DMS 273 (cell line): ENCODE measurements at regions not wholly inside any gene's neighbourhood (a gene's known extent, or its start where the extent isn't known, plus 50 kb on each side); places are given as distances from the start of the nearest gene placed in this dataset.

ENCODE experiments used
- DNase-seq: peaks from one replicate; lab custom pipeline; 2025; ENCODE audit not compliant: unreplicated experiment; lab: John Stamatoyannopoulos, UW

DNA sequence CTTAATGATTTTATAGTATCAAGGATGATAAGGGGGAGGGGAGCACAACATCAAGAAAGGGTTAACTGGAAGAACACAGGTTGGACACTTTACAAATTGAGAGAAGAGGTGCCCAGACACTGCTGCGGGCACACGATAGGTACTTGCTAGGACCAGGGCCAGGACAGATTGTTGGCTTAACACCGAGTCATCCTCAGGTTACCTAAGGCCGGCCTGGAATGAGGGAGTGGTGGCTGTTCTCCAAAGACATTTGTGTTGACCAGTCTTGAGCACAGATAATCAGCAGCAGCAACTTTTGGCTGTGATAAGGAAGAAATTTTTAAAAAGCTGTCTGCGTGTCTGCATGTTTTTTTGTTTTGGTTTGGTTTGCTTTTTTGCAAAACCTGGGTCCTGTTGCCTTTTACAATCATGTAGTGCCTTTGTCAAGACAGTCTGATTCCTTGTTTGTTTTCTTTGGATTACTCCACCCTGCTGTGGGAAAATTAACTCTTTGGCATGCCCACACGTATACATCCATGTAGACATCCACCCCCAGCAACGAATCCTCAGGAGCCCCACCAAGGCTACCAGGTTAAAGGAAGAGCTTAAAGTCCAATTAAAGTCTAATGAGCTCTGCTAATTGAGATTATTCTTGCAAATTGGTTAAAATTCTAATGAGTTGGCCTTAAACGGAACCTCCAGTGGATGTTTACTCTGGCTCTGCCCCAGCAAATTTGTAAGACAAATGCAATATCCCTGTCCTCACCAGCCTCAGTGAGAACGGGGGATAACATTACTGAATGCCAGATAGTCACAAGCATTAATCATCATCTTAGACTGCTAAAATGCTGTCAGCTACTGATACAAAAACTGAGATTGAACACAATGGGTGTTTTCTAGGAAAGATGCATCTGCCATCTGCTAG, 382.3 kb downstream of the ACTL7B start:
- peak; percentile 23 for DNase-seq

DNA sequence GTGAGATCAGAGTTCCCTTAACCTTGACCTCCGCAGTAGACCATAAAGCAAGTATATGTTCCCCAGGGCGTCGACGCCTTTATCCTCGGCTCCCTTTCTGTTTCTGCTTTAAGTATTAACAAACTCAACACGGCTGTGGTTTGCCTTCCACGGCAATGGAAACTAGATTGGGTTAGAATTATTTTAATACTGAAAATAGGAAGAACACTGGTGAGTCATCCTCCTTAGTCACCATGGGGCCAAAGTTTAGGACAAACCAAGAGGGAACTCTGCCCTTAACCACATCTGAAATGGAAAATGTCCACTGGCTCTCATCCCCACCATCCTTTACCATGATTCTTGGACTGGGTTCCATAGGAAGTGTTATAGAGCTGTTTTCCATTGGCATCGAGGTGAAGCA, 386.1 kb downstream of the ACTL7B start:
- no peak for DNase-seq

DNA sequence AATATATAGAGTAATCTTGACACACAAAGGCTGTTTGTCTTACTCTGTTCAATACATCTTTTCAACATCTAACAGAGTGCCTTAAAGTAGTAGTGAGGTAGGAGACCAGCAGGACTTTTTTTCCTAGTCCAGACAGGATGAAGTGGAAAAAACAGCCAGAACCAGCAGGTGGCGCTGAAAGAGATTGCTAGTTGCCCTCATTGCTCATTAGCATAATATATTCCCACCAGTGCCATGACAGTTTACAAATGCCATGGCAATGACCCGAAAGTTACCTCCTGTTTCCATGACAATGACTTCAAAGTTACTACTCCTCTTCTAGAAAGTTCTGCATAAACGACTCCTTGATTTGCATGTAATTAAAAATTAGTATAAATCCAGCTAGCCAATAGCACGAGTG, 387.4 kb downstream of the ACTL7B start:
- DNase-seq: peak; percentile 77

DNA sequence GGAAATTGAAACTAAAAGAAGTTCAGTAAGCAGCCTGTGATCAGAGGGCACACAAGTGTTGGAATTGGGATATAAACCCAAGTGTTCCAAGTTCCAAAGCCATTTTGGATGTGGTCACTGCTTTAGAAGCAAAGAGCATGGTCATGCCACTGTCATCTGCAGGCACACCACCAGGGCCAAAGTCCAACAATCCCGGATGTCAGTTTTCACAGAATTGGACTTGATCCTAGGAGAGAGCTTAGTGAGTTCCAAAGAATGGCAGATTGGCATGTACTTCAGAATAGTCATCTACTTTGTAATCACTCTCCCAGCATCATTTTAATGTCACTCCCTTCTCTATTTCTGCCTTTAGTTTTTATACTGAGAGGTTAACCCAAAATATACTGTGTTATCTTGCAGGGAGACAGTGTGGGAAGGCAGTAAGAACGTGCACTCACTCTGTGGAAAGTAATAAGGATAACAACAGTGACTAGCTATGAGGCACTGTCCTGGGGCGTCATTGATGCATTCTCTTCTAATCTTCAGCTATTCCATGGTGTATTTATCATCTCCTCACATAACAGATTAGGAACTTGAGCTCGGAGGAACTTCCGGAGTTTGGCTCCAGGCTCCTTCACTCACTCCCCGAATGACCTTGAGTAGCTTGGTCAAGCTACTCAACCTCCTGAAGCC, 388.0 kb downstream of the ACTL7B start:
- DNase-seq: no peak

DNA sequence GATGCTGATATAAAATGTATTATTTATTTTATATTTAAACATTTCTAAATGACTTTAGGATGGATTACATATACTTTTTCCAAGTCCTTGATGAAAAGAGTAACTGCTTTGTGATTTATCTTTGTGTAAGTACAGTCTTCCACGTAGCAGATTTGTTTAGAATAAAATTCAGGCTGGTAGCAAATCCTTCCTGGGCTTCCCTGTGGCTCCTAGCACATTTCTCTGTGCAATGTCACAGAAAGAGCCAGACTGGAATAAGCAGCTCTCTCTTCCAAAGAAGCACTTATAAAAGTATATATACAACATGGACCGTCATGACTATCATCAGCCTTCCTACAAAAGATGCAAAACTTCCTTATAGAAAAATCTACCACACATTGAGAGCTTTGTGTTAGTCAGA, 388.6 kb downstream of the ACTL7B start:
- DNase-seq: no peak

DNA sequence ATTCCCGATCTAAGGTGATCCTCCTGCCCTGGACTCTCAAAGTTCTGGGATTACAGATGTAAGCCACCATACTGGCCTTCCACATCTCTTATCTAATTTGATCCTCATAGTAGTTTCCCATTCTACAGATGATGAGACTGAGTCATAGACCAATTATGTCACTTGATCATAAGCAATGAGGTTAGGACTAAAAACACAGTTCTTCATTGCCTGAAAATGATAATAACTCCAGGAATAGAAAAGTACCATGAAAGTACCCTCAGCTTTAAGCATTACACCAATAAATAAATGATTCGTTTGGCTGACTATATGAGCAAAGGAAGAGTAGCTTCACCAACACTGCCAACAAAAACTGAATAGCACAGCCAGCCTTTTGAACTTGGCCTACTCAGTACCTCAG, 389.5 kb downstream of the ACTL7B start:
- DNase-seq: no peak

DNA sequence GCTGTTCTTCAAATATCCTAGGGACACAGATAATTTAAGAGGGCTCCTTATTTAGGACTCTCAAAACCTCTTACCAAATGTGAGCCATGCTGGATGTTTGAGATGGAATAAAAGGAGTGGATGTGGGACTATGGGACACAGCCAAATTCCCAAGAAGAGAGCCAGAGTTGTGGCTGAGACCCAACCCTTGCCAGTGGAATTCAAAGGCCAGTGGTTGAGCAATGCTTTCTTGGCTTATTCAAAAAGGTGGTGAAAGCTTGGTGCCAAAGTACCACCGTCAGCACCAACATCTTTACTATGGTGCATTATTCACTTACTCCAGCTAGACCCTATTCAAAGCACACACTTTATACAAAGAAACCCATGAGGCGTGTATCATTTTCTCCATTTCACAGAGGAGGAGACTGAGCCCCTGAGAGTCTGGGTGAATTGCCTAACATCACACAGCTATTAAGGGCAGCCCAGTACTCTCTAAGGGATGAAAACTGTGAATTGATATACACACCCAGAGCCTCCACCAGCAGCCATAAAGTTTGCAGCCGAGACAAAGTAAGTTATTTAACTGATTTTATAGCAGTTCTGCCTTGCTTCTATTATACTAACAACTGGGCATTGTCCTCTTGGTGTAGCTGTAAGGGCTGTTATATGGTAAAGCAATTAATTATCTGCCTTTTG, 391.7 kb downstream of the ACTL7B start:
- no peak for DNase-seq

DNA sequence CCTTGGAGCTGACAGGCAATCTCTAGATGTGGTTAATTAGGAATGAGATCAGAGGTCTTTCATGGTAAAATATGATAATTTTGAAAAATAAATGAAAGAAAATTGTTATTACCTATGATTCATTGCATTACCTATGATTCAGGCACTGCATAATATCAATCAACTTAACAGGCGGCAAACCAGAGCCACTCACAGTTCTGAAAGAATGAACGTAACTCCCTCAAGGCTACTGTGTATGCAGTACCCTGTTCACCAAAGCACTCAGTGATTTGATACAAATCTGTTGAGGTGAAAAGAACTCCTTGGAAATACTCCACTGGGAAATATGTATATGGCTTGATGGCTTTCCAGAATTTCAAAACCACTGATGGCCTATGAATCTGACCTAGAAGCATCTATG, 398.9 kb downstream of the ACTL7B start:
- DNase-seq: no peak

DNA sequence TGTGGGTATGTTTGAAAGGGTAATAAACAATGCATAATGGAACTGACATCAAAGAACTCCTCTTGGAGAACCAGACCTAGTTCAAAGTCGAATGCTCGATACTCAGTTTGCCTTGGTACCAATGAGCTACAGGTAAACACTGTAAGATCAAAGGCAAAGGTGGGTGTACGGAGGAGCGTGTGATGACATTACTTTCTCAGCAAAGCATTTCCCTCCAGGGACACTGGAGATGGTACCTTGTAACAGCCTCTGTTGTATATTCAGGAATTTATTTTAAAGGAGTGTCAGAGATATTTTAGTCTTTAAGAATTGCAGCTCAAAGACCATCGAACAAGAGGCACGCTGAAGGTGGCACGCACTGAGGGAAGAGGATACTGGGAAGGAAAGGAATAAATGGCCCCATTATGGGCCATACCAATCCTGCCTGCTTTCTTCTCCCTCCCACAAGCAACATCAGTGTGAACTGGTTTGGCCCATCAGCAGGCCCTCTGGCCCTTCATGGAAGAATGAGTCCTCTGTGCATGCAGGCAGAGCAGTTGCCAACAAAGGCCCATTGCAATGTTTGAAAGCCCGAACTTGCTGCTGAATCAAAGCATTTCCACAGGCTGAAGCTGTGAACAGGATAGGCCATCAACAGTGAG, 410.2 kb downstream of the ACTL7B start:
- DNase-seq: no peak

DNA sequence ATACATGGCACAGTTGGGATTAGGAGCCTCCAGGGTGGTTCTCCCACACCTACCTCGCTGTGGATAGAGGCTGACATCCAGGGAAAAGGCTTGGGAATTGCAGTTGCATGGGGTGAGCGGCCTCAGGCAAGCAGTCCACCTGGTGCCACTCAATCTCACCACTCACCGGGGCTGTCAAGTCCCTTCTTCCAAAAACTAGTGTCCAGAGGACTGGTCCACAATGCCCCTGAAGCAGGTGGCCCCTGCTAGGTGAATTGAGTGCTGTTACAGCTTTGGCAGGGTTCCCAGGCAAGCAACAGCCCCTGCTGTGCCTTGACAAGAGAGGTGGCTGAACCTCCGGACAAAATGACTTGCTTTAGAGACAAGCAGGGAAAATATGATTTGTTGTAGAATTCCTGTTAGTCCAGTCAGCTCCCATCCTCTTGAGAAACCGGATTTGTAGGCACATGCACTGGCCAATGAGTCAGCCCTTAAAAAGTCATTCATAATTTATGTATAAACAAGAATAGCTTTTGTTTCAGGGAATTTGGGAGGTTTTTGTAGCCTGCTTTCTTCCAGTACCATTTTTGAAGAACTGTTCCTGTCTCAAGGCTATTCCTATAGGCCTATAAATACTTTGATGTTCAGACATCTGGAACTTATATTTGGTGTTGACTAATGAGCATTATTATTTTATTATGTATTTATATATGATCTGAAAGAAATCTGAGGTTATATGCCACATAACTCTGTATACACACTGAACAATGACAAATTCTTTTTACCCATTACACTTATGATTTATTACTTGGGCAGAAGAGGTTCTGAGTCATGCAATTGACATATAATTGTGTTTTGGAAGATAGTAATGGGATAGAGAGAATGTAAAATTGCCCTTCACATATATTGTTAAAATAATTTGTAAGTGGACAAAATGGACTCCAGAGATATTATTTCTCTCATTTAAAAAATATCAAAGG, 411.1 kb downstream of the ACTL7B start:
- DNase-seq: peak; percentile 7

DNA sequence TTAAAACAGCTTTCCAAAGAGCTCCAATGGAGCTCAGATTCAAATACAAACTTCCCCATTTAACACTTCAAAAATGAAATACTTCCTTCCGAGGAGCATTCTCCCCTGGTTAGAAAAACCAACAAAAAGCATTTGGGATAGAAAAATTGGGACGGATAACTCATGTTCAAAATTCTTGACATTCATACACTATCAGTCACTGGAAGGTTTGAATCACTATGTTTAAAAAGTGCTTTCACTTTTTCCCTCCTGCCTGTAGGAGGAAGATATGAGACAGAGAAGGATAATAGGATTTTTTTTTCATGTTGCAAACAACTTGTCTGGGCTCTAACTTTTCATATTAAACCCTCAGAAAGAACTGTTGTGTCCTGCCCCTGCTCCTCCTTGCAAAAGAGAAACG, 412.0 kb downstream of the ACTL7B start:
- no peak for DNase-seq

DNA sequence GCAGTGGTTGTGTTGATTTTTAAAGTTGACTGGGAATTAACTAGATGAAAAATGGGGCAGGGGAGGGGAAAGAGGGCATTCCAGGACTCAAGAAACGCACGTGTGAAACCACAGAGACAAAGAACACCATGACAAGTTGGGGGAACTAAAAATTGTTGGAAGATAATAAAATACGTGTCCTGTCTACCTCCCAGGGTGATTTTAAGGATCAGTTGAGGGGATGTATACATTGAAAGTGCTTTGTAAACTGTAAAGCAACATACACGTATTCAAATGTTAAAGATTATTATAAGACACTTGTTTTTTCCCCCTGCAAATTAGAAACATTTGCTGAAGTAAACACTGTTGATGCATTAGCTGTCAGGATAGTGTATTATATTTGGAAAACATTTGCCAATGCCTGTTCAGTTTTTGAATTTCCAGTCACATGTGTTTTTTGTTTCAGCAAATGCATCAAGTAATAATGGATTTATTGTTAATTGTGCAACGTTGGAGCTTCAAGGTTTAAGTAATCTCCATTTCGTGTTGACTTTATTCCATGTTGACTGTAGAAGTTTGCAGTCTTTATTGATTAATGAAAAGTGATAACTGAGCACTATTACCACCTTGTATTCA, 412.7 kb downstream of the ACTL7B start:
- DNase-seq: no peak

DNA sequence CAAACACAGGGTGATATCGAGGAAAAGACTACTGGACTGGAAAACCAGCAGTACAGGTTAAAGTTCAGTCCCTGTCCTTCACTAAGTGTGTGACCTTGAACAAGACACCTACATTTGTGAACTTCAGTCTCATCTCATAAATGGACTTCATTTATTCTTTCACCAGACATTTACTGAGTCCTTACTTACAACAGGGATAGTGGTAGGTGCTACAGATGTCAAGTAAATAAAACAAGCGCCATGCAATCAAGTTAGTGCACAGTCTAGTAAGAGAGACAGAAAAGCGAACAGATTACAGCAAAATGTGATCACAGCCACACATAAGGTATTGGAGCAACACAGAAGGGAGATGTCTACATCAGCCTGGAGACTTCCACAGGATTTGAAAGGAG, 413.2 kb downstream of the ACTL7B start:
- no peak for DNase-seq

DNA sequence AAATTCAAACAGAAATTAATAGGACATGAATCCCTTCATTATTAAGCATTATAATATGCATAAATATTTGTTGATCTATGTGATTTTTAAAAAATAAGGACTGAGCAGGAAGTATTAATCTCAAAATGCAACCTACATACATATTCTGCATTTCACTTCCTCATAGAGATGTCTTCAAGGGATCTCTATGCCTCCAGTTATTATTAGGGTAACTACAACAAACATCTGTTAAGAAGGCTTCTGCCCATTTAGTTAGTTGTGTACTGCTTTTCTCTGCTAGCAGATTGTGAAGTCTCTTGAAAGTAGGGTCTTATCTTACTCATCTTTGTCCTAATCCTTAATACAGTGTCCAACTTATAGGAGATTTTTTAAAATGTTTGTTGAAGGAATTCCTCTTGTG, 414.1 kb downstream of the ACTL7B start:
- DNase-seq: no peak

DNA sequence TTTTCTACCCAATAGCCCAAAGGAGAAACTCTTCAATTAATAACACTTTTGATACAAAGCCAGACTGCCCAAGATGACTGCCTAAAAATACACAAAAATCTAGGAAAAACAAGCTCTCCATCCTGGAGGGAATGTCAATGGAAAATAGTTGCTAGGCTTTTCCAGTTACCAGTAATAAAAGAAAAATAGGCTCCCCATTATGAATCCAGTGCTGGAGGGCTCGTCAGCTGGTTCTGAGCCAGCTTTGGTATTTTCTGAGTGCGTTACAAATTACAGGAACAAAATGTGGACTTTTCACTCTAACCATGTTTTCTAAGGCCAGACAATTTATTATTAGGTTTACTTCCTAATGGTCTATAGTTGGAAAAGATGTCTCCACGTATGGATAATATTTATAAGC, 414.5 kb downstream of the ACTL7B start:
- no peak for DNase-seq

DNA sequence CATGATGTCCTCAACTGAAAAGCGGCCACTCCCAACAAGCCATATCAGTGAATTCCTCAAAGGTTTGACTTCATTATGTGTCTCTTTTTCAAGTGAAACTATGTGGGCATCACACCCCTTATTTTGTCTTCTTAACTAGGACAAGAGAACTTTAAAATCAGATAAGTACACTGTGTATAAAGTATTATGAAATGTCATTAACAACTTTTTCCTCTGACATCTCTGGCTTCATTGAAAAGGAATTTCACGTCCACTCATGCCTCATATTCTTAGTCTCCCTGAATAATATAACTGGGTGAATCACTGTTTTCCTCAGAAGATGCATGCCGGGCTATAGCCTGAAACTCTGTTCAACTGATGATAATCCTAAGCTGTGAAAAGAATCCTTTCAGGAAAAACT, 415.8 kb downstream of the ACTL7B start:
- no peak for DNase-seq

DNA sequence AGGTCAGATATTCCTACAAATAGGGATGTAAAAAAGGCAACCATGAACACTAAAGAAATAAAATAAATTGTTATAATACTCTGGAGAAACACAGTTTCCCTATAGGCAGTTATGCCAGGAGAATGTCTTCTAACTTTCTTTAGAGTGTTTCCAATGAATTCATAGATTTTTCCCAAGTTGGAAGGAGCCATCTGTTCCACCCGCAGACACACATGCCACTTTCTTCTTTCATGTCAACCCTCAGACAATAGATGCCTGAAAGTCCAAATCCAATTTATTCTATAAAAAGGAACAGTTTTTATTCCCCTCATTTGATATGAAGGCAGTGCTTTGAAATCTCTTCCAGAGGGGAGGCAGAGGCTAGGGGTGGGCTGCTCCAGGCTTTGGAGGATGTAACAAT, 418.1 kb downstream of the ACTL7B start:
- DNase-seq: no peak

DNA sequence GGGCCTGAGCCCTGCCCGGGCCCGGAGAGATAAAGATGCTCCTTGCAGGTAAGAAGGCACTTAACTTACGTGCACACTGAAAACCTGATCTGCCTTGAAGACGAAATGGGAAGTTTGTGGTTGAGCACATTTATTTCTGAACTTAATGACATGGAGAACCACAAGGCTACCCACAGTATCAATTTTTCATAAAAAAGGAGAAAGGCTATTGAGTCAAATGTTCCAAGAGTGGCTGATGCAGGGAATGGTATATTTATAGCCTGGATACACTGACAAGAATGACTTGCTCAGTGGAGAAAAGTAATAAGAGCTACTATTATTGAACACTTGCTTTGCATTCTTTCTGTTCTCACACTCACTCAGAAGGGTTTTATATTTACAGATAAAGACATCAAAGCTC, 419.3 kb downstream of the ACTL7B start:
- DNase-seq: no peak

DNA sequence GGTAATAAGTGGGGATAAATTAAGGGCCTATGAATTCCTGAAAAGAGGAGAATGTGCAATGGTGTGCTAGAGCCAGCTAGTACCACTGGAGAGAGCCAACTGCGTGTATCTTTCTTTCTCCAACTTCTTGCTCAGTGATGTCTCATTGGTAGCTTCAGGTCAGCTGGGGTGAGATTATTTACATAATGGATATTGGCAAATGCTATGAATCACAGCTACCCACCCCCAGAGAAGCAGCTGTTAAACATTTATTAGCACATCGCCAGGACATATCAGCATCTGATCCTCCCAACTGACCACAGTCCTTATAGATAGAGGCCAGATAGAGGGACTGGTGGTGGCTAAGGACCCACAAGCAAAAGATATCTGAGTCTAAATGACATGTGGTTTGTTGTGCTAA, 421.3 kb downstream of the ACTL7B start:
- no peak for DNase-seq

DNA sequence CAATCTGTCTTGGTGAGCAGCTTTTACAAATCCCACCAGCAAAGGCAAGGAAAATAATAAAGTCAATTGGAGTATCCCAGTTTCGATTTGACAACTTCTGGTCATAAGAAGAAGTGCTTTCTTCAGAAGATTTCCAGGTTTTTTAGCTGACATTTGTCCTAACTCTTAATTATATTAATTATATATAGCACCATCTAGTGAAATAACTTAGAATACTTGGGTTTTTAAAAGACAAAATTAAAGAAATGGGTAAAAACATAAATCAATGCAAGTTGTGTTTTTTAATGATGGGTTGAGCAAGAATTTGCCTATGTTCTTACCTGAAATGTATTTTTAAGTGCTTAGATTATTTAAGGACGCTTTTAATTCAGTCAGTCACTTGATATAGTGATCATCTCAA, 421.8 kb downstream of the ACTL7B start:
- no peak for DNase-seq
